HG02610 (cell line): ENCODE measurements at regions not wholly inside any gene's neighbourhood (a gene's known extent, or its start where the extent isn't known, plus 50 kb on each side); places are given as distances from the start of the nearest gene placed in this dataset.

Experiments
- ATAC-seq: cut with Tn5 transposase; IDR thresholded peaks from one replicate; pipeline ENCODE4 v1.9.1; 2021; ENCODE audit warnings: mild to moderate bottlenecking, moderate library complexity; ENCODE audit not compliant: unreplicated experiment

- no peak for ATAC-seq
Observed at GRCh38 chr5:116703941-116704340, 129.3 kb upstream of the SEMA6A start.

GRCh38 chr5:116703328-116703727 is 128.7 kb upstream of the SEMA6A start:
- ATAC-seq, result no peak

- ATAC-seq, result peak; percentile 78
Observed at GRCh38 chr5:116702776-116703175, 128.2 kb upstream of the SEMA6A start.

- no peak for ATAC-seq
Observed at GRCh38 chr5:116699332-116699731, 124.7 kb upstream of the SEMA6A start.

GRCh38 chr5:116696366-116696765 is 121.7 kb upstream of the SEMA6A start:
- ATAC-seq, result peak; percentile 86

- ATAC-seq, result no peak
Observed at GRCh38 chr5:116695681-116696080, 121.1 kb upstream of the SEMA6A start.

- no peak for ATAC-seq
Observed at GRCh38 chr5:116686438-116686837, 111.8 kb upstream of the SEMA6A start.

GRCh38 chr5:116685931-116686330 is 111.3 kb upstream of the SEMA6A start:
- ATAC-seq, result no peak

- ATAC-seq, result no peak
Observed at GRCh38 chr5:116685069-116685468, 110.4 kb upstream of the SEMA6A start.

GRCh38 chr5:116681334-116682013 is 106.9 kb upstream of the SEMA6A start:
- peak; percentile 99 for ATAC-seq

- ATAC-seq, result no peak
Observed at GRCh38 chr5:116675626-116675910, 100.9 kb upstream of the SEMA6A start.

- ATAC-seq, result no peak
Observed at GRCh38 chr5:116674881-116675625, 100.4 kb upstream of the SEMA6A start.

GRCh38 chr5:116673453-116673852 is 98.8 kb upstream of the SEMA6A start:
- peak; percentile 48 for ATAC-seq

GRCh38 chr5:116672203-116672602 is 97.6 kb upstream of the SEMA6A start:
- no peak for ATAC-seq

- ATAC-seq, result peak; percentile 94
Observed at GRCh38 chr5:116671211-116671736, 96.7 kb upstream of the SEMA6A start.

- ATAC-seq, result no peak
Observed at GRCh38 chr5:116669261-116670031, 94.8 kb upstream of the SEMA6A start.

GRCh38 chr5:116668390-116668789 is 93.8 kb upstream of the SEMA6A start:
- no peak for ATAC-seq

- no peak for ATAC-seq
Observed at GRCh38 chr5:116666901-116667300, 92.3 kb upstream of the SEMA6A start.

GRCh38 chr5:116664988-116665387 is 90.4 kb upstream of the SEMA6A start:
- ATAC-seq, result no peak

- no peak for ATAC-seq
Observed at GRCh38 chr5:116663081-116663480, 88.5 kb upstream of the SEMA6A start.

GRCh38 chr5:116661419-116661818 is 86.8 kb upstream of the SEMA6A start:
- ATAC-seq, result no peak

- ATAC-seq, result no peak
Observed at GRCh38 chr5:116660929-116661328, 86.3 kb upstream of the SEMA6A start.
